ENCODE measurements at regions not wholly inside any gene's neighbourhood (a gene's known extent, or its start where the extent isn't known, plus 50 kb on each side); places are given as distances from the start of the nearest gene placed in this dataset.

GRCh38 chr7:89943525-89944050, 210.7 kb upstream of the STEAP1 start:
- no TSS peak for BruUV-seq (replicated peaks)
- Mint-ChIP-seq H3K27me3 (ENCODE audit: insufficient read depth, unreplicated experiment) (peaks cover 6% of the 10 kb centered on the region), H3K36me3 (ENCODE audit: insufficient read depth, unreplicated experiment) (no peaks in the 10 kb centered on the region), H3K4me1 (ENCODE audit: low read depth, unreplicated experiment) (no peaks in the 10 kb centered on the region), H3K4me3 (ENCODE audit: unreplicated experiment) (no peak overlapping the region), H3K9me3 (ENCODE audit: unreplicated experiment) (no peaks in the 10 kb centered on the region), H3K27ac (ENCODE audit: unreplicated experiment) (no peak overlapping the region)
- Histone ChIP-seq H3K4me3 (ENCODE audit: low read depth, low read length) (no peak overlapping the region), H3K4me1 (no peaks in the 10 kb centered on the region), H3K9me3 (no peaks in the 10 kb centered on the region), H3K36me3 (ENCODE audit: control insufficient read depth, insufficient read depth, low read length) (no peaks in the 10 kb centered on the region), H3K27me3 (replicated peaks; ENCODE audit: control insufficient read depth, insufficient read depth, low read length) (no peaks in the 10 kb centered on the region)
- ChIA-PET CTCF (no interaction called here), POLR2A (no interaction called here)
- DNase-seq: no peak
- TF ChIP-seq CTCF (IDR thresholded peaks at IDR 0.05; ENCODE audit: insufficient read depth in 1 of 2, low read depth in 1 of 2, low read length in 1 of 2, severe bottlenecking in 1 of 2, unreplicated experiment in 1 of 2): no peak
- intact Hi-C loops (cut with micrococcal nuclease; ENCODE audit: unreplicated experiment): no loop called here

GRCh38 chr7:89958525-89959068, 195.7 kb upstream of the STEAP1 start:
- Mint-ChIP-seq H3K27me3 (ENCODE audit: insufficient read depth, unreplicated experiment) (peaks cover 3% of the 10 kb centered on the region), H3K4me3 (ENCODE audit: unreplicated experiment) (no peak overlapping the region), H3K9me3 (ENCODE audit: unreplicated experiment) (peaks cover 10% of the 10 kb centered on the region), H3K27ac (ENCODE audit: unreplicated experiment) (no peak overlapping the region), H3K36me3 (ENCODE audit: insufficient read depth, unreplicated experiment) (no peaks in the 10 kb centered on the region), H3K4me1 (ENCODE audit: low read depth, unreplicated experiment) (no peaks in the 10 kb centered on the region)
- TF ChIP-seq CTCF (IDR thresholded peaks at IDR 0.05; ENCODE audit: insufficient read depth in 1 of 2, low read depth in 1 of 2, low read length in 1 of 2, severe bottlenecking in 1 of 2, unreplicated experiment in 1 of 2): no peak
- Histone ChIP-seq H3K9me3 (no peaks in the 10 kb centered on the region), H3K4me1 (no peaks in the 10 kb centered on the region), H3K36me3 (ENCODE audit: control insufficient read depth, insufficient read depth, low read length) (no peaks in the 10 kb centered on the region), H3K4me3 (ENCODE audit: low read depth, low read length) (no peak overlapping the region), H3K27me3 (replicated peaks; ENCODE audit: control insufficient read depth, insufficient read depth, low read length) (no peaks in the 10 kb centered on the region)
- ChIA-PET POLR2A (no interaction called here), CTCF (no interaction called here)
- BruUV-seq (replicated peaks): no TSS peak
- intact Hi-C loops (cut with micrococcal nuclease; ENCODE audit: unreplicated experiment): no loop called here
- DNase-seq: no peak

- ChIA-PET CTCF (no interaction called here), POLR2A (no interaction called here)
- Mint-ChIP-seq H3K4me1 (ENCODE audit: low read depth, unreplicated experiment) (no peaks in the 10 kb centered on the region), H3K9me3 (ENCODE audit: unreplicated experiment) (no peaks in the 10 kb centered on the region), H3K36me3 (ENCODE audit: insufficient read depth, unreplicated experiment) (no peaks in the 10 kb centered on the region), H3K4me3 (ENCODE audit: unreplicated experiment) (no peak overlapping the region), H3K27ac (ENCODE audit: unreplicated experiment) (no peak overlapping the region), H3K27me3 (ENCODE audit: insufficient read depth, unreplicated experiment) (no peaks in the 10 kb centered on the region)
- Histone ChIP-seq H3K36me3 (ENCODE audit: control insufficient read depth, insufficient read depth, low read length) (no peaks in the 10 kb centered on the region), H3K4me3 (ENCODE audit: low read depth, low read length) (no peak overlapping the region), H3K9me3 (no peaks in the 10 kb centered on the region), H3K27me3 (replicated peaks; ENCODE audit: control insufficient read depth, insufficient read depth, low read length) (no peaks in the 10 kb centered on the region), H3K4me1 (no peaks in the 10 kb centered on the region)
- no peak for DNase-seq
- no peak for TF ChIP-seq CTCF (IDR thresholded peaks at IDR 0.05; ENCODE audit: insufficient read depth in 1 of 2, low read depth in 1 of 2, low read length in 1 of 2, severe bottlenecking in 1 of 2, unreplicated experiment in 1 of 2)
- intact Hi-C loops (cut with micrococcal nuclease; ENCODE audit: unreplicated experiment): no loop called here
- BruUV-seq (replicated peaks): no TSS peak
Observed at GRCh38 chr7:89966067-89966664, 188.1 kb upstream of the STEAP1 start.
